HG02852 (cell line): ENCODE measurements at regions not wholly inside any gene's neighbourhood (a gene's known extent, or its start where the extent isn't known, plus 50 kb on each side); places are given as distances from the start of the nearest gene placed in this dataset.

Experiments used
- ATAC-seq: cut with Tn5 transposase; IDR thresholded peaks from one replicate; pipeline ENCODE4 v1.9.1; 2021; ENCODE audit warnings: mild to moderate bottlenecking, moderate library complexity; ENCODE audit not compliant: unreplicated experiment

DNA sequence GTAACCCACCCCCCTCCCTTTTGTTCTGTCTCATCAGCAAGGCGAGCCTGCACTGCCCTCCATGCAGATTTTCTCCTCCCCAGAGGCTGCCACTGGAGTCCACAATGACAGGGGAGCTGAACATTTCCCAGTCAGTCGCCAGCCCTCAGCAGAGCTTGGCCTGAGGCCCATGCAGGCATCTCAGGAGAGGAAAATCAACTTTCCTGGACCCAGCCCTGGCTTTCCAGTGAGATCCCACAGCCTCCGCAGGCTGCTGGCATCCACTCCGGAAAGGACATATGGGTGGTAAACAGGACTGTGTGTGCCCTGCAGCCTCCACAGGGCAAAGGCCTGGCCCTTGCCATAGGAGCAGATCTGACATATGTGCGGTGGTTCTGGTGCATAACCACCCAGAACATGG, 253.8 kb downstream of the TNS1 start:
- ATAC-seq = no peak

DNA sequence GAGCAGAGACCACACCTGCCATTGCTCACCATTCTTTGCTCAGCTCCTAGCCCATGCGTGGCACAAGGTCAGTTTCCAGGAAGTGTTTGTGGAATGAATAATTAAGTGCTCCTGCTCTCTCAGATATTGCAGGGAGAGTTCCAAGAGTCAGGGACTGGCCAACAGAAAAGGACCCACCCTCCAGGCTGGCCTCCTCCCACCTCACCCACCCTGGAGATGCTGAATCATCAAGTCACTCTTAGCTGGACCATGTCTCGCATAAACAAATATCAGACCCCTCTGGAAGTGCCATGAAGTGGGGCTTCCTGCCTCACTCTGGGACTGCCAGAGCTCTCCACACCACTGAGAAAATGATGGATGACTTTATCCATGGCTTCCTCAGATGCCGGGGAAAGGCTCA, 256.0 kb downstream of the TNS1 start:
- no peak for ATAC-seq

DNA sequence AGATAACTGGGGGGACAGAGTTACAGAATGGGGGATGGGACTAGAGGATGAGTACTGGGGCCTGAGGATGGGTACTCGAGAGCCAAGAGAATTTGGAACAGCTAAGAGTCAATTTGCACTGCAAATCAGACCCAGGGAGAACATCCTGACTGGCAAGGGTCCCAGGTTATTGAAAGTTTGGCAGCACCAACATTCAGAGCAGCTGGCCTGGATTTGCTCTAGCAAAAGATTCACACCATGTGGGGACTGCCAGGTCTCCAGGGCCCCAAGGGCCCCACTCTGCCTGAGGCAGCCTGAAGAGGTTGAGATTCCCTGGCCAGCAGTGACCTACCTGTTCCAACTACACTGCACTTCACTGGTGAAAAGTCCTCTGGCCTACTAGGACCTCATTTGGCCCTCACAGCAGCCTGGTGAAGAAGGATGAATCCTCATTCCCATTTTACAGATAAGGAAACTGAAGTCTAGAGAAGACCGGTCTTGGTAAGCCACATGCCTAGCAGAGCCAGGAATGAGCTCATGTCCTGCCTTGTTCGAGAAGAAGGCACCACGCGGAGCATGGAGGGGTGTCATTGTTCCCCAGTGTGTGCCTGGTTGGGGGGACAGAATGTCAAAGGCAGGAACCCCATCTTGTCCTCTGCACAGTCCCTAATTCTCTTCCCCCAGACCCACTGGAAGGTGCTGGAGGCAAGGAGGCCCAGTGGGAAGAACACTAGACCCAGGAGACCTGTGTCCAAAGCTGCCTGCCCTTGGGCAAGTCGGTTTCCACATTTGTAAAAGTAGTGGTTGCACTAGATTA, 258.6 kb downstream of the TNS1 start:
- ATAC-seq = no peak

DNA sequence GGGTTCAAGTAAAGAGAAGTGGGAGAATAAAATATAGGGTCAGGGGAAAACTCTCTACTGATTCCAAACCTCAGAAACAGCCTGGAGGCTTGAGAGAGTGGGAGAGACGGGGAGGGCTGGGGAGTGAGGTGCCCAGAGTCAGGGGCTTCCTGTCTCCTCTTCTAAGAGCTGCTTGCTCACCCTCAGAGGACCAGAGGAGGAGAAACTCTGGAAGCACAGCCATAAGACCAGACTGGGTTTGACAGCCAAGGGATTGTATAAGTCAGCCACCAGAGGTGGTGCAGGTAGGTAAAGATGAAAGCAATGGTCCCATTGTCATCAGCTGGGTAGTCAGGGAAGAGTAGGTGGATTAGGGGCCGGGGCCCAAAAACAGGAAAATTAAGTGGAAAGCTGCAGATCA, 259.4 kb downstream of the TNS1 start:
- ATAC-seq = no peak

DNA sequence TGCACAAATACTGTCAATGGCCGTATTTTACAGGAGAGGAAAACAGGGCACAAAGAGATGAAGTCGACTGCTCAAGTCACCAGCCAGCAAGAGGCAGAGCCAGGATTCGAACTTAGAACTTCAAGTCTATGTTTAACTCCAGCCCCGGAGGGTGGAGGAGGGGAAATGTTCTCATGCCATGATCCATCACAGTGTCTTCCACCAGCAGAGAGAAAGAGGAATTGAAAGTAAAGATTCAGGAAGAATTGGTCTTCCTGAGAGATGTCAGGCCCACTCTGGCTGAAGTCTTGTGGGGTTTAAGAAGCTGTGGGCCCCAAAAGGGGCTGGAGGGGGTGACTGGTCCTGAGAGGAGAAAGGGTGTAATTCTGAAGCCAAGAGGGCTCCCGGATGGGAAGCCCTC, 260.0 kb downstream of the TNS1 start:
- no peak for ATAC-seq

DNA sequence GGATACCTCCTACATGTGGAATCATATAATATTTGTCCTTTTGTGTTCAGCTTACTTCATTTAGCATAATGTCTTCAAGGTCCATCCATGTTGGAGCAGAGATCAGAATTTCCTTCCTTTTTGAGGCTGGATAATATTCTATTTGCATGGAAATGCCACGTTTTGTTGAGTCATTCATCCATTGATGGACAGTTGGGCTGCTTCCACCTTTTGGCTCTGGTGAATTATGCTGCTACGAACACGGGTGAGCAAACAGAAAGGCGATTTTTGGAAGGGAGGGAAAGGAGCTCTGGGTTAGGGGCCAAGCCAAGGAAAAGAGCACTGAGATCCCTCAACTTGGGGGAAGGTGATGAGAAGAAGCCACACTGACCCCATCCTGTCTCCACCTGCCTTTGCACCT, 260.5 kb downstream of the TNS1 start:
- no peak for ATAC-seq

DNA sequence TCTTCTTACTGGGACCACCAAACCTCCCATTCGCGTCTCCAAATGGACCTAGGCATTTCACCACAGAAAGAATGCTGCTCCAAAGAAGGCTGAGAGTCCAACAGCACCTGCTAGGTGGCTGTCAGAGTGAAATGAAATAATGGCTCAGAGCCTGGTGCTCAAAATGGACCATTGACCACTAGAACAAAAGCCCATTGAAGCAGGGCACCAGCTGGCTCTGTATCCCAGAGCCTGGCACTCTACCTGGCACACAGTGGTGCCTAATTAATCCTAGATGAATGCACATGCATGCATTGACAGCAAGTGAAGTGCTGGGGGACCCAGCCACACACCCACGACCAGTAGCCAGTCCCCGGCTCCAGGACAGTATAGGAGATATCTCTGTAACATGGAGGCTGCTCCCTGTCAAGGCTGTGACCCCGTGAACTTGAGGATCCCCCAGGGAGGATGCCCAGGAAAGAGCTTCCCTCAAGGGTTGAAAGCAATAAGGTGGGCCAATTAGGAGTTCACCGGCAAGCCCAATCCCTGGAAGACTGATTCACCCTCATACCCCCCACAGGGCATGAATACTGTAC, 261.3 kb downstream of the TNS1 start:
- no peak for ATAC-seq

DNA sequence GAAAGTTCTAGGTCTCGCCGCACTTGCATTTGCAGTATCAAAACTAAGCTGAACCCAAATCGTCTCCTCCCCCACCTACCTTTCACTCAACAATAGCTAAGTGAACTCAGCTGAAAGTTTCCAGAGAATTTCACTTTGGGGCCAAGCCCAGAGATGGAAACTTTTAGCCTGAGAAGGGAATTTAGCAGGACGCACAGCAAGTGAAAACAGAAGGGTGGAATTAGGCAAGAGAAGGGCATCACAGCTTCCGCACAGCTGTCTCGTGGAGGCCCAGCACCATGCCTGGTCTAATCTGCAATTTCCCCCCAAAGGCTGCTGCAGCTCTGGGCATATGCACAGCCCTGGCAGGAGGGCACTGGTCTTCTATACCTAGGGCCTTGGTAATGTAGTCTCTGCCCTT, 262.0 kb downstream of the TNS1 start:
- ATAC-seq = no peak

DNA sequence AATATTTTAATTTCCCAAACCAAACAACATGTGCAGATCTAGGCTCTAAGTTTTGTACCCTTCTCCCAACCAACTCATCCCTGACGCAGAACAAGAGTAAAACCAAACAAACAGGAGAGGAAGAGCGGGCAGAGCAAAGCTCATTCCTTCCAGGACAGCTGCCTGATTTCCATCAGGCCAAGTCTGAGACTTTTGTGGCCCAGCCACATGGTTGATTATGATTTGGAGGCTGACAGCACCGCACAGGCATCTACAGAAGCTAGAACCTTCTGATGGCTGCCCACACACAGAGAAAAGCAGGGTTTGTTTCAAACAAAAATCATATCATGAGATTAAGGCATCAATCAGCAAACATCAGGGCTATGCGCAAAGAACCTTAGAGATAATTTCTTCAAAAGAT, 262.6 kb downstream of the TNS1 start:
- ATAC-seq = no peak

DNA sequence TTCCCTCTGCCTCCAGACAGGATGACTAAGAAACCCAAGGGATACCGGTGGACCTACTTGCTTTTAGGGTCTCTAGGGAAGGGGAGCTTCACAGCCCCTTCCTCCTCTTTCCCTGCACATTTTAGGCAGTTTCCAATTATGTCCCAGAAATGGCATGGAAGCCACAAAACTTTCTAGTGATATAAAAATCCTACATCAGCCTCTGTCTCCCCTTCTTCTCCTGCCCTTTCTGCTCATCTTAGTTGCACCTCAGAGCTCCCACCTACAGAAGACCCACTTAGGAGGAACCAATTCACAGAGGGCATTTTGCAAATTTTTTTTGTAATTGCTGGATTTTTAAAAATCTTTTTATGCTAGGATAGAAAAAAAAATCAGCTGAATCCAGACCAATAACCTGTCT, 263.1 kb downstream of the TNS1 start:
- no peak for ATAC-seq

DNA sequence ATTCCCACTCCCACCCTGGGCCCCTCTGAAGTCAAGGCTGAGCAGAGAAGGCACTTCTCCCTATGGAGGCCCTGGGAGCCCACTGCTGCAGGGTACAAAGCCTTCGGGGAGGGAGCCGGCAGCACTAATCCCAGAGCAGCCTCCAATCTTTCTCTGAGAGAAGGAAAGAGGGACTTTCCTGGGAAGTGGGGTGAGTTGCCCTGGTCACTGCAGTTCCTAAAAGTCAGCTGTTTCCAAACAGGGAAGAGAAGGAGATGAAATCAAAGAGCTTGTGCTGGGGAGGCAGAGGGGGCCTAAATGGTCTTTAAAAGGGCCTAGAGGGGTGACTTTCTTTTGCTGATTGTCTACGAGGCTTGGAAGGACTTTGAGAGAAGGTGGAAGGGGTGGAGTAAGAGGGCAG, 264.7 kb downstream of the TNS1 start:
- ATAC-seq = no peak

DNA sequence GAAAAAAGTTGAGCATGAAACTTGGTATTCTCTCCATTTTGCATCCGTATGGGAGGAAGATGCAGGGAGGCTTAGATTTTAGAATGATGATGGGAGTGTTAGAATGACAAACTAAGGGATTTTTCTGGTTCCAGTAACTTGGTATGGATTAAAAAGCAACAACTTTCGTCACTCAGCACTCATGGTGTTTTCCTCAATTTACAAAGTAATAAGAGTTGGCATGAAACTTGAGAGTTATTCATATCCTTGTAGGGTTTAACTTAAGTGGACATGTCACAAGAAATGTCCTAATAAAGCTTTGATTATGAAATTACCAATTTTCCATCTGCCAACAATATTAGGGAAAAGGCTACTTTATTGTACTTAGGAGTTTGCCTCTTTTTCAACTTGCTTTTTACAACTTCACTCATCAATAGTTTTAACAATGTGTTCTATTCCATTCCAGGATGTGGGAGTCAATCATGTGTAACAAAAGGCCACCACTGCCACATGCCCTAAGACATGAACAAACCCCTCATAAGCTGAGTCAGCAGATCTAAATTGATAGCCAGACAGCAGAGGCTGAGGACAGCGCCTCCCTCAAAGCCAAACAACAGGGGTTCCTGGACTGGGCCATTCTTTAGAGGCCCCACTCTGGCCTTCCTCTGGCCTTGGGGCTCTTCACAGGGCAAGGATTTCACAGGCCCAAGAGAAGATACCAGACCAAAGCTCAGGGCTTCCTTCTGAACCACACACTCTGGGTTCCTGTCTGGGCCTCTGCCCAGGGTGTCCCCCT, 265.8 kb downstream of the TNS1 start:
- ATAC-seq = no peak

DNA sequence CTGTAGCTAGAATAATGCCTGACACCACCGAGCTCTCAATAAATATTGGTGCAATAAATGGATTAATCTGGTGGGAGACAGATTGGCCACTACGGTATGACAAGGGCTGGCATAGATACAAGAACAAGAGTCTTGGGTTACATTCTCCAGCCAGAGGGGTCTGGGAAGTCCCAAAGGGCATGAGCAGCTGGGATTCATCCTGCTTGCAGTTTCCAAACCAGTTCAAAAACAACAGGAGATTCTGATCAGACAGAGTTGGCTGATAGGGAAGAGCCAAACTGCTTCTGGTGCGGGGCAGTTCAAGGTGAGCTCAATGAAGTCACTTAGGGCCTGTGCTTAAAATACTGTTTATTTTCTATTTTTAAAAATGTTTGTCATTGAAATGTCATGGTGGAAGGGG, 266.9 kb downstream of the TNS1 start:
- no peak for ATAC-seq

DNA sequence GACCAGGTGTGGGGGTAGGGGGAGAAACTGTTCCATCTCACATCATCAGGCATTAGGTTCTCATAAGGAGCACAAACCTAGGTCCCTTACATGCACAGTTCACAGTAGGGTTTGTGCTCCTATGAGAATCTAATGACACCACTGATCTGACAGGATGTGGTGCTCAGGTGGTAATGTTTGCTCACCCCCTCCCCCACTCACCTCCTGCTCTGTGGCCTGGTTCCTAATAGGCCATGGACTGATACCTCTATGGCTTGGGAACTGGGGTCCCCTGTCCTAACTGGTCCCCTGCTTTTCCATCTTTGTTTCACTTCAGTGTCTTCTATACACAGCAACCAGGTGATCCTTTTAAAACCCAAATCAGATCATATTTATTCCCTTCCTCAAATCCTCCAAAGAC, 267.8 kb downstream of the TNS1 start:
- no peak for ATAC-seq

DNA sequence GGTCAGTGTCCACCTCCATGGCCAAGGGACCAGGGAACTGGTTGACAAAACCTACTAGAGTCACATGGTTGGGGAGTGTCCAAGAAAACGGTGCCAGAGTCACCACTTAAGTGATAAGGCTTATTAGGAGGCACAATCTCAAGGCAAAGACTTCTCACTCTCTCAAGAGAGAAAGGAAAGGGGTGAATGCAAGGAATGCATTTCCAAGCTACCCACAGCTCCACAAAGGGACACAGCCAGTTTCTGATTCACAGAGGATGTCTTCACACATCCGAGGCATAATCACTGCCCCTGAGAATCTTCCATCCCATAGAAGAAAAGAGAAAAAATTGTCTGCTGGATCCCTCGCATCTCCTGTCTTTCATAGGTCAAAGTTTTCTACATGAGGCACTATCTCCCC, 269.3 kb downstream of the TNS1 start:
- no peak for ATAC-seq

DNA sequence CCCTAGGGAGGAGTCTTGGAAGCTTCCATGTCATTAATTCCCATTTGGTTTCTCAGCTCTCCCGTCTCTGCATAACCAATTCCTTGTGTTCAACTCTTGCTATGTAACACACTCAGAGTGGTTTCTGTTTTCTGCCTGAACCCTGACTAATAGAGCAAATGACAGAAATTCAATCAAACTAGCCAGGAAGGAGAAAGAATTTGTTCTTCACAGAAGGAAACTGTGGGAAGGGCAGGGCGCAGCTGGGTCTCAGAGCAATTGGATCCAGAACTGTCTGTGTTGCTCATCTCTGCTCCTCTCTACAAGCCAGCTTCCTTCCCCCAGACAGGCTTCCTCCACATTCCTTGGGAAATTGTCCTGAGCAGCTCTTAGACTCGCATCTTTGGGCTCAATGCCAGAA, 269.8 kb downstream of the TNS1 start:
- ATAC-seq = no peak

DNA sequence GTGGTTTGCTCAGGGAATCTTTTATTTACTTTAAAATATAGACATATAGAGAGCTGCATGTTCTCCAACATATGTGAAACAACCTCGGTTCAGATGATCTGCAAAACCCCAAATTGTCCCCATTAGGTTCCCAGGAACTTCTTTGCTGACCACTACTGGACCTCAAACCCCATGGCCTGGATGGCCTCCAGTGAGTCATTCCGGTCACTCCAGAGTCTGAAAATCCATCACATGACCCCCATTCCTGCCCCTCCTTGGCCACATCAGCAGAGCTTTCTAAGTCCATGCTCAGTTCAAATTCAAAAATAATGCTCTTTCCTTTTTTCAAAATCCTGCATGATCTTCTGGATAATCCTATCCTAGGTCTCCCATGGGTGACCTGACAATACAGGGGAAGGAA, 271.0 kb downstream of the TNS1 start:
- ATAC-seq = no peak

DNA sequence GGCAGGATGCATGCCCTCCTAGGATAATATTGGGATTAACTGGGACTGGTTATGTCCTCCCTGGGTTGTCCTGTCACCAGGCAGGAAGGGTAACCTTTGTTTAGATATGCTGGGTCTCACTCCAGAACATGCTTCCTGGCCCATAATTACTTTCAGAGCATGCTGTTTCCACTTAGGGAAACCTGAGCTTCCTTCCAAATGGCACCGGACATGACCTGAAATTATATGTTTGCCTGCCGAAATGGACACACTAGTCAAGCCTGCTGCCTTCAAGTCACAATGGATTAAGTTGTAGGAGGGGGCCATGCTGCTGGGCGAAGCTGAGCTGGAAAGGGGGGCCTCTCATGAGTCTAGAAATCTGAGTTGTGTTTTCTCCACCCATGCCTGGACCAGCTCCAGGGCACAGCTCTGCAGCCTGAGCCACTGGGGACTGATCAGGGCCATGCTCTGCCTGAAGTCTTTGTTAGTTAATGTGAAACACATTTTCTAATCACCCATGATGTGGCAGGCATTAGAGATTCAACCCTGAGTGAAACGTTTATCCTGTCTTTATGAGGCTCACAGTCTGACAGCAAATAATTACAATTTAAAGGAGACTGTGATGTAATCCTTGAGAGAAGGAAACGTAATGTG, 273.3 kb downstream of the TNS1 start:
- no peak for ATAC-seq

DNA sequence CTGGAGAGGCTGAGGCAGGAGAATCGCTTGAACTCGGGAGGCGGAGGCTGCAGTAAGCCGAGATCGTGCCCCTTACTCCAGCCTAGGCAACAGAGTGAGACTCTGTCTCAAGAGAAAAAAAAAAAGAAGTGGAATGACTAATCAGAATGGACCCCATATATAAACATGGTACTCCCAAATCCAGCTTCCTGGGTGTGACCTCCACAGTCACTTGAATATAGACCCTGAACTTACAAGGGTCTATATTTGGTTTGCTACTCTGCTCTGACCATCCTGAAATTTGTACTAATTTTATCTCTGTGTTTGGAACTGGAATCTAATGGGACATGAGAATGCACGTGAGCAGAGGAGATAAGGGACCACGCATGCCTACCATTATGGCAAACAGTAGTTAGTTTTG, 275.0 kb downstream of the TNS1 start:
- ATAC-seq = no peak

DNA sequence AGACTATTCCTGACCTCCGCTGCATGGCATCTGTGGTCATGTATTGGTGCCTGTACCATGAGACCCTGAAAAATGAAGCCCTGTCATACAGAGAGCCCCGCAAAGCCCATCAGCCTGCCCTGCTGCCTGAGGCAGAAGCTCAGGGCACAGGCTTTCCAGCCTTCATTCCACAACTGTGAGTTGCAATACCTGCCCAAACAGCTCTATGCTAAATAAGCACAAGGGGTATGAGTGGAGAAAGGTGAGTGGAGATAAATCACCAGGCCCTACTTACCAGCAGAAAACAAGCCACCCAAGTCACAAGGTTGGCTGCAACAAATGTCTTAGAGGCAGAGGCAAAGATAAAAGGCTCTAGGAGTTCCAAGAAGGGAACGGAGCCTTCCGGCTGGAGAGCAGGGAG, 277.4 kb downstream of the TNS1 start:
- ATAC-seq = no peak

DNA sequence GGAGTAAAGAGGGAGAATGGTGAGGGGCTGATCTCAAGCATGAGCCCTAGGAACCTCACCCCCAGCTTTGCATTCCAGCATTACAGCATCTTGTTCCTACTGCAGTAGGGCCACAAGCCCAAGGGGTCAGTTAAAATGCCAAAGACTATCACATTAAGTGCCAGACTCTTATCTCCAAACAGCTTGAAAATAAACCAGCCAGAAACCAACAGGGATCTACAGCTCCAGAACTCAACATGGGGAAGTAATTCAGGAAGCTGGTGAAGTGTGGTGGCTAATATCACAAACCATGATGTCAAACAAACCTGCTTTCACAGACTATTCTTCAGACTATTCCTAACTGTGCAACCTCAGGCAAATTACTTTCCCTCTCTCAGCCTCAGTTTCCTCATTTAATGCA, 278.3 kb downstream of the TNS1 start:
- no peak for ATAC-seq

DNA sequence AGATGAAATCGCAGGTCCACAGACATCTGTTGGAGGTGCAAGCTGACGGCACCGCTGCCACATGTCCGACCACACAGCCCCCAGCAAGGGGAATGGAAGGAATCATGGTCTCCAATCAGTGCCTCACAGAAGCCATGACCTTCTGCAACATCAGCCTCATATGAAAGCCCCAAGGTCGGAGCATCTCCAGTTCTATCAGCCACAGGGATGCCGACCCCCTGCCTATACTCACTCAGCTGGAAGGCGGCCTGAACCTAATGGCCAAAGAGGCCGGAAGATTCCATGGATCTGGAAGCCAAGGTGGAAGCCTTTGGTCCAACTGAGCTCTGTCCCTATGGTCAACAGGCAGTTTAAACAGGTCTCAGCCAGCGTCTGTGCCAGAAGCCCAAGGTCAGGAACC, 278.8 kb downstream of the TNS1 start:
- no peak for ATAC-seq
